ENCODE measurements at regions not wholly inside any gene's neighbourhood (a gene's known extent, or its start where the extent isn't known, plus 50 kb on each side); places are given as distances from the start of the nearest gene placed in this dataset.
A peak's percentile ranks its signal among the peaks of the same experiment; 100 is the strongest.

DNA sequence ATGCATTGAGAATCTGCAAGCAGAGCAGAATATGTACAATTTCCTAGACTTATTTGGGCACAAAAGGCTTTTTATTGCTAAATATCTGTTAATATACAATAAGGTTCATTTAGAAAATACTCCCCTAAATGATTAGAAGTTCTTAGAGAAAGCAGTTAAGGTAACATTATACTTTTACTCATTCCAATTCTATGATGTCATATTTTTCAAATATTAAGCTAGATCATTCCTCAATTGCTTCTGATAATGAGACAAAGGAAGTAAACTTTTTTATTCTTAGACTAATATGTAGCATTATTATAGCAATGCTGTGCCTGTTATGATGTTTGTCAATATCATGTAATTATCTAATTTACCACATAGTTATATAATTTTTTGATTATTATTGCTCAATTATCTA, 447.0 kb downstream of the SLC16A7 start:
- no peak for DNase-seq (ENCODE audit: low read depth)

GRCh38 chr12:60043236-60043635, 447.4 kb downstream of the SLC16A7 start:
- DNase-seq (ENCODE audit: low read depth): no peak

GRCh38 chr12:60052483-60052882, 456.7 kb downstream of the SLC16A7 start:
- no peak for DNase-seq (ENCODE audit: low read depth)

- DNase-seq (ENCODE audit: low read depth): no peak
Measured at GRCh38 chr12:60059180-60059579, 463.4 kb downstream of the SLC16A7 start.

DNA sequence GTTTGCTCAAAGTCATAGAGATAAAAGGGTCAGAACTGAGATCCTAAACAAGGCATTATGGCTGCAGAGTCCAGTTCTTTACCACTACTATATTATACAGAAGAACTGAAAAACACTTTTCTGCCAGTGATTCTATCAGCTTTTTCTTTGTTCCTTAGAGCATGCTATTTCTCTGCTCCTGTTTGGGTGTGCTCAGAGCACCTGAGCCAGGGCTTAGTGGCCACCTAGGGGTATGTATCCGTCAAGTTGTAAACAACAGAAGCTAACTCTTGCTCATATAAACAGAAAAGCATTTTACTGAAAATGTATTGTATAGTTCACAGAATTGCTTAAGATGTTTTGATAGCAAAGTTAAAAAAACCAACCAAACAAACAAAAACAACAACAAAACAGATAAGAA, 470.8 kb downstream of the SLC16A7 start:
- DNase-seq (ENCODE audit: low read depth): no peak

DNA sequence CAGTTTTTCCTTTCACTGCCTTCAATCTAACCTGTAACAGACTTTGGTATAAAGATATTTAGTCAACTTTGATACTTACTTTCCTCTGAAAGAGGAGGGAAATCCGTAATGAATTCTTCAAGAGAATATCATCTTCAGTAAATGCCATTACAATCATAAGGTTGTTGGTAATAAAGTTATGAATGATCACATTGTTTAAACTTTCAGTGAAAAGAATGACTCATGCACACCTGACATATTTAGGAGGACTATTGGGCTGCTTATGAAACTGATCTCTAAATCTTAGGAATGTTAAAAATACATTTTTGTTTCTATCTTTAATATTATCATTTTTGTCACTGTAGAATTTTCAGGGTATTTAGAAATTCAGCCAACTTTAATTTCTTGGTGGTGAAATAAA, 474.7 kb downstream of the SLC16A7 start:
- DNase-seq (ENCODE audit: low read depth): no peak

DNA sequence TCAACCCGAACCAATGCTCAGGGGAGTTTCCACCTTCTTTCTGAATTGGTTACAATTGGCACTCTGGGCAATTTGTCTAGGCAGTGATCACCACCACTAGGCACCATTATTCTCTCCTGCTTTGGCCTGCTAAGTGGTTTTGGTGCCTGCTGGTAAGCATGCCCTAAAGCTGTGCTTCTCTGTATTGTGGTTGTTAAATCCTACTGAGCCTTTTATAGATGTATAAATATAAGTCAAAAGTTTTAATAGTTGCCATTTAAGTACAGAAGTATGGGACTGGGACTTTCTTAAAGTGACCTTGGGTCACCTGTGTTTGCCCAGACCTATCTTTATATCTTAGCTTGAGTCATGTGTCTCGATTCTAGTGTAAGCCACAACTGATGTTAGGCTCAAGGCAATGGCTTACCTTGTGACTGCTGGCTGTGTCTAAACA, 475.9 kb downstream of the SLC16A7 start:
- no peak for DNase-seq (ENCODE audit: low read depth)

GRCh38 chr12:60072911-60073310, 477.1 kb downstream of the SLC16A7 start:
- peak; percentile 56 for DNase-seq (ENCODE audit: low read depth)

DNA sequence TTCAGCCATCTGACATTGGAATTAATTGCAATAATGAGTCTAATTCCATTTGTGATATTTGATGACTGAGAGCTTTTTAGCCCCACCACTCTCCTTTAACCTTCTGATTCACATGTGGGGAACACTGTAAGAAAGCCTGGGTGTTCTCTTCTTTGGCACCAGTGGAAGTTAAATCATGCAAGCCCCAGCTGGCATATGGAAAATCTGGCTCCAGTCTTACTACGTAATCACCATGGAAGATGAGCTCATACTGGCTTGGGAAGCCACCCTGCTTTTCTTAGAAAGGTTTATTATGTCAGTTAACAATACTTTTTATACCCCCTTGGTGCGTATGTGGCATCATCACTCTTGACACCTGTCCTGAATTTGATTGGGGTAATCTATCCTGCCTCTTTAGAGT, 479.3 kb downstream of the SLC16A7 start:
- DNase-seq (ENCODE audit: low read depth): no peak

DNA sequence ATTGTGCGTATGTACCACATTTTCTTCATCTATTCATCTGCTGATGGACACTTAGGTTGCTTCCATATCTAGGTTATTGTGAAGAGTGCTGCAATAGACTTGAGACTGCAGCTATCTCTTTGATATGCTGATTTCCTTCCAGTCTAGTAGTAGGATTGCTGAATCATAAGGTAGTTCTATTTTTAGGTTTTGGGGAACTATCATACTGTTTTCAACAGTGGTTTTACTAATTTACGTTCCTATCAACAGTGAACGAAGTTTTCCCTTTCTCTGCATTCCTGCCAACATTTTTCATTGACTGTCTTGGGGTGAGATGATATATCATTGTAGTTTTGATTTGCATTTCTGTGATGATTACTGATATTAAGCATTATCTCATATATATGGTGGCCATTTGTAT, 482.2 kb downstream of the SLC16A7 start:
- DNase-seq (ENCODE audit: low read depth): no peak

DNA sequence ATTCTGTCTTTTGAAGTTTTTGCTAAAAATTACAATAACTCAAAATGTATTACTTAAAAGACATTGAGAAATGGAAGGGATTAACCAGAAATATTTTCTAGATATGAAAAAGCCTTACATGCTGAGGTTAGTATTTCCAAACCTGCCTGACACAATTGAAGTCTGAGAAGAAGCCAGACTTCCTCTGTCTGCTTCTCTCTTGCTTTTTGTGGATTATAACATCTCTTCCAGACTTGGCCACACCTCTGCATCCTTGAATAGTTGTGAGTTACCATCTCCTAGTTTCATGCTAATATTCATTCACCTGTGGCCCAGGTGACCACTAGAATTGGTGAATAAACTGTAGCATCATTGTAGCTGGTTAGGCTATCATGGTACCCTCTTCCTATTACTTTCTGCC, 497.6 kb downstream of the SLC16A7 start:
- no peak for DNase-seq (ENCODE audit: low read depth)

- no peak for DNase-seq (ENCODE audit: low read depth)
Measured at GRCh38 chr12:60094436-60094835, 498.6 kb downstream of the SLC16A7 start.

DNA sequence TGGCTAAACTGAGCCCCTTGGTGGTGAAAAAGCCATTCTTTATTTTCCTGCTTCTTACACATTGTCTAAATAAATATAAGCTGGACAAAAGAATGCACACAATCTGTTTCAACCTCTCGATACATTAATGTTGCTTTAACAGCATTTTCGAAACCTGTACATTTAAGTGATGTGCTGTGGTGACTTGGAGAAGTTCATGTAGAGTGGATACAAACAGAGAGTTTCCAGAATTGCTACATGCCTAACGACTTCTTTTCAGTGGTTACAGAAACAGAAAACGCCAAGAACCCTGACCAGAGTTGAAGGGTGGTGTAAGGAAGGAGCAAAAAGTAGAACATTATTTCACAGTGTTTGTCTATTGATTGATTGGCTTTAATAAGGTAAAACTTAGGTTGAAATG, 500.9 kb downstream of the SLC16A7 start:
- no peak for DNase-seq (ENCODE audit: low read depth)

- no peak for DNase-seq (ENCODE audit: low read depth)
Measured at GRCh38 chr12:60100160-60100559, 504.3 kb downstream of the SLC16A7 start.

DNA sequence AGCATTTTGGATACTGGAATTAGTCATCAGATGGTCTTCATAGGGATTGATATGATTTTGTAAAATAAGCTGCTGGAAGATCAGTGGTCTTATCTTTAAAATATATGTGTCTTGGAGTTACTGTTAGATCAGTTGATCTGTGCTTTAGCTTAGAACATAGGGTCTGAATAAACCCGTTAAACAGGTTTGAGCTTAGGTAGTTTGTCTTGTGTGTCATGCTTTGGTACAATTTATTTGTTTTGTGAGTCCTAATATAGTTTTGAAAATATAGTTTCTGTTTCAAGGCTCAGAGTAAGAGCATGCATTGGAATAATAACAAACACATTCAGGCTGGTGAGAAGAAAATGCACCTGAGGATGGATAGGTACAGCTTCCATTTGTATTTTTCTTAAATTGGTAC, 505.0 kb downstream of the SLC16A7 start:
- no peak for DNase-seq (ENCODE audit: low read depth)

DNA sequence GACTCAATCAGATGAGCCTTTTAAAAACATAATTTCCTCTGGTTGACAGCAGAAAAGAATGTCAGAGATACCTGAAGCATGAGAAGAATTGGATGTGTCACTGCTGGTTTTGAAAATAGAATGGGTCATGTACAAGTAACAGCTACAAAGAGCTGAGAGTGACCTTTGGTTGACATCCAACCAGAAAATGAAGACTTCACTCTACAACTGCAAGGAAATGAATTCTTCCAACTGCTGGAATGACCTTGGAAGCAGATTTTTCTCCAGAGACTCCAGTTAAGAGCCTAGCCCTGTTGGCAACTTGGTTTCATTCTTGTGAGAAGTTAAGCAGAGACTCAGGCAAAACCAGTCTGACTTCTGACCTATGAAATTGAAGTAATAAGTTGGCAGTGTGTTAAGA, 505.9 kb downstream of the SLC16A7 start:
- DNase-seq (ENCODE audit: low read depth): no peak

DNA sequence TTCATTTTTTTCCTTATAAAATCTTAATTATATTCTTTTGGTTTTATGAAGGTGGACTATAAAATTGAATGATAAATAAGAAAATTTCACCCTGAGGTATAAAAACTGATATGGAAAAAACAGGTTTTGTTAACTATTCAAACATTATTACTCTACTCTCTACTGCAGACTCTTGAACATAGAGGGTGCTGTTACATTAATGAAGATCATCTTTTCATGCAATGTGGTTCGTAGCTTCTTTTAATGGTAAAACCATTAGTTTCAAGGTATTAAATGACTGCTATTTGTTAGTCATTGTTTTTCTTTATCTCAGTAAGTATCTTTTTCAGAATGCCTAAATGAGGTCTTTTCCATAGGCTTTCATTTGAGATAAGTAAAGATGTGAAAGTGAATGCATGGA, 510.4 kb downstream of the SLC16A7 start:
- no peak for DNase-seq (ENCODE audit: low read depth)

DNA sequence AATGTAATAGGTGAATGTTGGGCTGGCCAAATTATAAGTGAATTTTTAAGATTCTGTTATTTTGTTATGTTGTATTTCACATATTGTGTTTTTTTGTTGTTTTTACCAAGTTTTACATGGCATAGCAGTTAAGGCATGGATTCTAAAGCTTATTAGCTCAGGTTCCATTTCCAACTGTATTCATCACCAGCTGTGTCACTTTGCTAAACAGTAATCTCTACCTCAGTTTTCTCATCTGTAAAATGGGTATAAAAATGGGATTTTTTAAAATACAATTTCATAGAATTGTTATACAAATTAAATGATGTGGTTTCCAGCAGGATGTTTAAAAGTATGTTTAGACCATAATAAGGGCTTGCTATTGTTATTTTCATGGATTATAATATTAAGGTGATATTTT, 512.2 kb downstream of the SLC16A7 start:
- DNase-seq (ENCODE audit: low read depth): no peak

- DNase-seq (ENCODE audit: low read depth): no peak
Measured at GRCh38 chr12:60112063-60112462, 516.2 kb downstream of the SLC16A7 start.

DNA sequence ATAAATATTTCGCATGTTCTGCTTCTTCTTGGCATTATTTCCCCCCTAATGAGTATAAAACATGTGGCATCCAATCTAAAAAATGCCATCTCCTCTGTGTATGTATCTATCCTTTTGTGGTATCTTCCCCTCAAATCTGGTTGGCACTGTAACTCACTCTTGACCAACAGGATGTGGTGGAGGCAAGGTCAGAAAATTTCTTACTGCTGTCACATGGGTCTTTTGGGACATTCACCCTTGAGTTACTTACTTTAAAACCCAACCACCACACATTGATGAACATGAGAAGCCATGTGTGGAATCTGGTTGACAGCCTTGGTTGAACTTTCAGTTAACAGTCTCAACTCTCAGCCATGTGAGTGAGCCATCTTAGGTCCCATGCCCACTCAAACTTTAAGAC, 516.9 kb downstream of the SLC16A7 start:
- DNase-seq (ENCODE audit: low read depth): no peak

DNA sequence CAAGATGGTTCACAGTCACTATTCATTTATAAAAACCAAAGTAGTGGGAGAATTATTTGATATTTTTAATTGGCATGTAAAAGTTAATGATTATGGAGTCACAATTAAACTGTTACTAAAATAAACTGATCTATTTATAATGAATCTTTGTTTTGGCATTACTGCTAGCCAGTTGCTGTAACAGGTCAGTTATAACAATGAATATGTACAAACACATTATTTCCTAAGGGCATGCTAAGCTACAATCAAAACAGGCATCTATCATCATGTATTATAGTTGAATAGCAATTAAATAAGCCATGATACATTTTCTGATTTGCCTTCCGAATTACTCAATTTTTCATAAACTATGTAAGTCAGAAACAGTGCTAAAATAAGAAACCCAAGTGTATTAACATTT, 518.3 kb downstream of the SLC16A7 start:
- no peak for DNase-seq (ENCODE audit: low read depth)

GRCh38 chr12:60119327-60119726, 523.5 kb downstream of the SLC16A7 start:
- DNase-seq (ENCODE audit: low read depth): no peak

DNA sequence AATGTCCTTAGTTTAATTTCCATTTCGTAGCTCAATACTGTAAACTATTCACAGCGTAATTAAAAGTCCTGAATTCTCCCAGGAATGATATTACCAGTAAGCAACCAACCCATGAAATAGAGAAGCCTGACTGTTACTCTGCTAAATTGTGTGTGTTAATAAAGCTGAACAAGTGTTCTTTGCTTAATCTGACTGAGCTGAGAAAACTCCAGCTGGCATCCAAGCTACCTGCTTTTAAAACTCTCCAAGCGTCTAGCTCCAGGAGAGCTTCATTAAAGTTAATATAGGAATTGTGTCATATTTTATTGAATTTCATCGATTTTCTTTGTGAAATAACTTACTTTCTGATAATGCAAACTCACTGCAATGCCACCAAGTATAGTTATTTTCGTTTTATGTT, 524.4 kb downstream of the SLC16A7 start:
- no peak for DNase-seq (ENCODE audit: low read depth)

GRCh38 chr12:60123557-60123956, 527.7 kb downstream of the SLC16A7 start:
- DNase-seq (ENCODE audit: low read depth): no peak

- no peak for DNase-seq (ENCODE audit: low read depth)
Measured at GRCh38 chr12:60137513-60137912, 541.7 kb downstream of the SLC16A7 start.

Data from HS-27A (cell line).